Adrenal gland (tissue), 9 donors: ENCODE measurements at regions not wholly inside any gene's neighbourhood (a gene's known extent, or its start where the extent isn't known, plus 50 kb on each side); places are given as distances from the start of the nearest gene placed in this dataset.

Experiments
- DNase-seq, 7 donors: peaks; one replicate each; pipeline ENCODE4 v3.0.0-alpha.2; 2019 to 2020
- H3K27ac ChIP-seq, 5 donors: fragments of 200-600 bp; sonication (generic) in 4 of 5; 1 replicate in 3 of 5; 2 replicates in 2 of 5; pipeline versions ENCODE4 v1.5.1 to v1.8.0; 2016 to 2020; ENCODE audit warnings: mild to moderate bottlenecking in 1 of 5
- H3K27me3 ChIP-seq: fragments of 200-600 bp; 2 replicates; pipeline ENCODE4 v1.8.0; 2021
- H3K36me3 ChIP-seq, 2 donors: fragments of 200-600 bp; replicated peaks in 1 of 2; 1 replicate in 1 of 2; 2 replicates in 1 of 2; pipeline versions ENCODE4 v1.5.1 to v1.8.0; 2018 to 2022
- H3K4me1 ChIP-seq, 2 donors: fragments of 200-600 bp; replicated peaks in 1 of 2; 1 replicate in 1 of 2; 2 replicates in 1 of 2; pipeline versions ENCODE4 v1.5.1 to v1.8.0; 2018 to 2021
- H3K4me3 ChIP-seq, 4 donors: fragments of 200-600 bp; sonication (generic) in 3 of 4; one replicate each; pipeline ENCODE4 v1.5.1; 2016 to 2018
- H3K9me3 ChIP-seq, 3 donors: fragments of 200-600 bp; sonication (generic) in 1 of 3; replicated peaks in 1 of 3; 1 replicate in 2 of 3; 2 replicates in 1 of 3; pipeline versions ENCODE4 v1.5.1 to v1.8.0; 2016 to 2021
- POLR2A ChIP-seq, 2 donors: fragments of 450-650 bp; IDR thresholded peaks; one replicate each; pipeline ENCODE4 v1.6.1; 2017; ENCODE audit warnings: antibody characterized with exemption in 2 of 2, mild to moderate bottlenecking in 2 of 2, moderate library complexity in 1 of 2
- WGBS, 4 donors: extraction: QIAGEN DNeasy Blood & Tissue Kit in 2 of 4; methylation state at CpG; one replicate each; pipeline versions ENCODE4 v1.1.5 to v1.1.7; 2013 to 2017; 5-methylcytosine and 5-hydroxymethylcytosine counted together
- intact Hi-C, 2 donors: fragments of 100-400 bp; cut with DNase I; formaldehyde crosslinking; loops; one replicate each; pipeline versions ENCODE4 v1.14.1 to v1.15.0; 2022 to 2023
- TF ChIP-seq, protein P1 (sequence below), 6 experiments: fragments of 450-650 bp in 4 of 6; fragments of 200-600 bp in 2 of 6; sonication (generic) in 1 of 6; IDR thresholded peaks; 1 replicate in 5 of 6; 2 replicates in 1 of 6; pipeline versions ENCODE4 v1.5.1 to v1.8.0; 2016 to 2021; ENCODE audit warnings: antibody characterized with exemption in 6 of 6, mild to moderate bottlenecking in 2 of 6, moderate library complexity in 1 of 6
- donor health status: healthy with polysubstance abuse.
- donor health status: Bipolar disorder and iron deficiency.
- donor health status: DM: yes; HTN: yes; CAD: no.
- donor health status: DM: no; HTN: no; CAD: no.
- donor health status: DM: no; HTN: no; CAD: no.

- no peaks in the 10 kb centered on the region for H3K4me1 ChIP-seq
- no peak for DNase-seq
- 58 to 71% (median 62%) methylated on average over 2 of the region's 2 CpGs for WGBS, 4 donors
- H3K36me3 ChIP-seq = no peaks in the 10 kb centered on the region
- no peaks in the 10 kb centered on the region for H3K9me3 ChIP-seq
- no peaks in the 10 kb centered on the region for H3K27me3 ChIP-seq
- H3K27ac ChIP-seq = no peak overlapping the region
- TF ChIP-seq, protein P1, sequence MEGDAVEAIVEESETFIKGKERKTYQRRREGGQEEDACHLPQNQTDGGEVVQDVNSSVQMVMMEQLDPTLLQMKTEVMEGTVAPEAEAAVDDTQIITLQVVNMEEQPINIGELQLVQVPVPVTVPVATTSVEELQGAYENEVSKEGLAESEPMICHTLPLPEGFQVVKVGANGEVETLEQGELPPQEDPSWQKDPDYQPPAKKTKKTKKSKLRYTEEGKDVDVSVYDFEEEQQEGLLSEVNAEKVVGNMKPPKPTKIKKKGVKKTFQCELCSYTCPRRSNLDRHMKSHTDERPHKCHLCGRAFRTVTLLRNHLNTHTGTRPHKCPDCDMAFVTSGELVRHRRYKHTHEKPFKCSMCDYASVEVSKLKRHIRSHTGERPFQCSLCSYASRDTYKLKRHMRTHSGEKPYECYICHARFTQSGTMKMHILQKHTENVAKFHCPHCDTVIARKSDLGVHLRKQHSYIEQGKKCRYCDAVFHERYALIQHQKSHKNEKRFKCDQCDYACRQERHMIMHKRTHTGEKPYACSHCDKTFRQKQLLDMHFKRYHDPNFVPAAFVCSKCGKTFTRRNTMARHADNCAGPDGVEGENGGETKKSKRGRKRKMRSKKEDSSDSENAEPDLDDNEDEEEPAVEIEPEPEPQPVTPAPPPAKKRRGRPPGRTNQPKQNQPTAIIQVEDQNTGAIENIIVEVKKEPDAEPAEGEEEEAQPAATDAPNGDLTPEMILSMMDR (IDR thresholded peaks at IDR 0.05) = no peak
- no peak for TF ChIP-seq POLR2A (IDR thresholded peaks at IDR 0.05)
- intact Hi-C loops = no loop called here
- no peak overlapping the region for H3K4me3 ChIP-seq
Measured at GRCh38 chr5:31137676-31138075, 55.8 kb upstream of the CDH6 start.

DNA sequence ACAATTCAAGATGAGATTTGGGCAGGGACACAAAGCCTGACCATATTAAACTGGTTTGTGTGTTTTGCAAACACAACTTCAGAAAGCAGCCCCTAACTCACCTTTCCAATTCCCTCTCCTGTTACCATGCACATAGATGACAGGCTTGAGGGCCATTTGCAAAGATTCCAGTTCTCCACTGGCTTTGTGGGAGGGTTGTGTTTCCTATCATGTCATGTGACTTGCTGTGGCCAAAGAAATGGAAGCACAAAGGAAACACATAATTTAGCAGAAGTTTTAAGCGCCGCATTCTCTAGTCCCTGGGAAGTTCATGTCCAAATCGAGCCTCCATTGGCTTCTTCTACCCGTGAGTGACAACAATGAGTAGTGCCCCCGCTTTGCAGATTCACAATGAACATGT is 57.9 kb upstream of the CDH6 start:
- intact Hi-C loops = no loop called here
- Histone ChIP-seq H3K27ac (no peak overlapping the region), H3K36me3 (no peaks in the 10 kb centered on the region), H3K27me3 (no peaks in the 10 kb centered on the region), H3K4me1 (no peaks in the 10 kb centered on the region), H3K4me3 (no peak overlapping the region), H3K9me3 (no peaks in the 10 kb centered on the region)
- no peak for TF ChIP-seq POLR2A (IDR thresholded peaks at IDR 0.05)
- TF ChIP-seq, protein P1 (IDR thresholded peaks at IDR 0.05) = no peak
- WGBS, 4 donors = 82 to 90% (median 87%) methylated on average over 5 of the region's 5 CpGs
- no peak for DNase-seq

GRCh38 chr5:31133488-31133887 is 60.0 kb upstream of the CDH6 start:
- no peaks in the 10 kb centered on the region for H3K36me3 ChIP-seq
- TF ChIP-seq POLR2A (IDR thresholded peaks at IDR 0.05) = no peak
- TF ChIP-seq, protein P1 (IDR thresholded peaks at IDR 0.05) = no peak
- intact Hi-C loops = no loop called here
- no peaks in the 10 kb centered on the region for H3K27me3 ChIP-seq
- no peaks in the 10 kb centered on the region for H3K9me3 ChIP-seq
- 45 to 59% (median 52%) methylated on average over 4 of the region's 4 CpGs for WGBS, 4 donors
- no peak overlapping the region for H3K27ac ChIP-seq
- no peak overlapping the region for H3K4me3 ChIP-seq
- no peaks in the 10 kb centered on the region for H3K4me1 ChIP-seq
- no peak for DNase-seq

DNA sequence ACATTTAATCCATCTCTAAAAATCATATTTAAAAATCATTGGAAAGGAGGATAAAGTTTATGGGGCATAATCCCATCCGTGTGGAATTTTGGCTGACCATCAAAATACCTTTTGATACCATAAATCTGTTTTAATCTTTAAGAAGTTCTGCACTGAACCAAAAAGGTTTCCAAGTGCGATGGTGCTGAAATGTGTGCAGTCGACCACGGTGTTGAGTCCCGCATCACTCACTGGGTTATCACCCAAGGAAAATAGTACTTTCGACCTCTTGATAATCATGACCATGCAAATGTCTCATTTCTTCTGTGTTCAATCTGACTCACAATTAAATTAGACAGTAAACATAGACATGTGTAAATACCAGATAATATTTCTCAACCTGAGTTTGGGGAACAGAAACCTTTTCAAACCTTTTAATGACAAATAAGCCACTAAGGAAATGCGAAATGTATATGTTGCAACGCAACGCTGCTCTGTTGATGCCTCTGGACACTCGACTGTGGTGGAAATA is 62.0 kb upstream of the CDH6 start:
- intact Hi-C loops = no loop called here
- H3K27ac ChIP-seq = no peak overlapping the region

More for the DNA sequence above, 62.0 kb upstream of the CDH6 start:
- WGBS, 4 donors = 62 to 68% (median 63%) methylated on average over 10 of the region's 10 CpGs
- Histone ChIP-seq H3K9me3 (no peaks in the 10 kb centered on the region), H3K4me1 (no peaks in the 10 kb centered on the region), H3K4me3 (no peak overlapping the region), H3K36me3 (no peaks in the 10 kb centered on the region), H3K27me3 (no peaks in the 10 kb centered on the region)
- no peak for TF ChIP-seq POLR2A (IDR thresholded peaks at IDR 0.05)
- TF ChIP-seq, protein P1 (IDR thresholded peaks at IDR 0.05) = no peak
- no peak for DNase-seq
